HCT116 (cell line): ENCODE measurements at regions not wholly inside any gene's neighbourhood (a gene's known extent, or its start where the extent isn't known, plus 50 kb on each side); places are given as distances from the start of the nearest gene placed in this dataset.
"Not testable (repeated sequence)": the region's sequence is repeated elsewhere in the genome, so short reads cannot be mapped to it uniquely, and the experiment has no call there.

Experiments
- ATAC-seq: fragments of 200-7000 bp; cut with Tn5 transposase; 2 replicates; pipeline ENCODE4 v1.9.1; 2020; ENCODE audit warnings: mild to moderate bottlenecking, moderate library complexity
- BruUV-seq: library from RNA; stranded (reverse); fragments of 400-500 nt; replicated peaks from 2 replicates; lab custom pipeline; 2021; lab: Mats Ljungman, UMichigan
- CTCF ChIA-PET: fragments of 300-600 bp; sonication (Branson Sonifier 250); formaldehyde crosslinking; loops from one replicate; lab custom pipeline; 2021; ENCODE audit warnings: antibody characterized with exemption; lab: Charles Lee
- POLR2A ChIA-PET: fragments of 300-600, 350-600 bp; sonication (Branson Sonifier 250); formaldehyde crosslinking; loops from one replicate; lab custom pipeline; 2021; ENCODE audit warnings: antibody characterized with exemption; lab: Charles Lee
- RAD21 ChIA-PET, 2 experiments: fragments of 300-600 bp; sonication (Branson Sonifier 250); formaldehyde crosslinking; loops; one replicate each; lab custom pipeline; 2023; ENCODE audit warnings: low total read pairs in 2 of 2; ENCODE audit not compliant: uncharacterized antibody in 2 of 2, unreplicated experiment in 2 of 2, low non-redundant PET in 1 of 2; lab: Charles Lee
- DNase-seq: peaks from one replicate; pipeline ENCODE4 v3.0.0-alpha.2; 2010; ENCODE audit warnings: low read depth, low spot score
- H2AFZ ChIP-seq: fragments of 200-600 bp; shearing (Covaris generic), sonication (generic); 2 replicates; pipeline ENCODE4 v1.6.1; 2017; ENCODE audit warnings: low read depth, mixed run types, mixed read lengths, antibody characterized with exemption, low read length; ENCODE audit not compliant: poor library complexity, severe bottlenecking
- H3K27ac ChIP-seq: 2 replicates; pipeline ENCODE4 v1.5.1; 2012; ENCODE audit warnings: low read depth, low read length
- H3K27me3 ChIP-seq: fragments of 200-600 bp; sonication (generic); 2 replicates; pipeline ENCODE4 v1.6.1; 2016; ENCODE audit warnings: mixed run types, low read length, mixed read lengths; ENCODE audit not compliant: insufficient read depth
- H3K36me3 ChIP-seq, 2 experiments: fragments of 200-500 bp in 1 of 2; fragments of 200-600 bp in 1 of 2; sonication (Bioruptor generic) in 1 of 2; sonication (generic) in 1 of 2; 2 replicates each; pipeline versions ENCODE4 v1.5.1 to v1.6.1; 2014 to 2016; ENCODE audit warnings: low read length in 2 of 2, inconsistent platforms in 1 of 2, mixed read lengths in 1 of 2, mixed run types in 1 of 2; ENCODE audit not compliant: insufficient read depth in 2 of 2, control insufficient read depth in 1 of 2
- H3K4me1 ChIP-seq, 2 experiments: fragments of 200-600 bp in 1 of 2; sonication (generic) in 1 of 2; 2 replicates each; pipeline versions ENCODE4 v1.5.1 to v1.6.1; 2012 to 2017; ENCODE audit warnings: low read length in 2 of 2, inconsistent platforms in 1 of 2, mild to moderate bottlenecking in 1 of 2, mixed read lengths in 1 of 2, mixed run types in 1 of 2, moderate library complexity in 1 of 2; ENCODE audit not compliant: insufficient read depth in 2 of 2, control insufficient read depth in 1 of 2
- H3K4me2 ChIP-seq: fragments of 200-600 bp; sonication (generic); 2 replicates; pipeline ENCODE4 v1.6.1; 2017; ENCODE audit warnings: mixed run types, low read length, mixed read lengths
- H3K4me3 ChIP-seq, 2 experiments: fragments of 200-600 bp in 1 of 2; sonication (generic) in 1 of 2; replicated peaks in 1 of 2; 2 replicates each; pipeline ENCODE4 v1.5.1; 2011 to 2016; ENCODE audit warnings: low read length in 2 of 2, control low read depth in 1 of 2, low read depth in 1 of 2, mild to moderate bottlenecking in 1 of 2, mixed read lengths in 1 of 2, mixed run types in 1 of 2
- H3K79me2 ChIP-seq: fragments of 200-600 bp; sonication (generic); 2 replicates; pipeline ENCODE4 v1.6.1; 2017; ENCODE audit warnings: mild to moderate bottlenecking, mixed run types, low read length, moderate library complexity, mixed read lengths; ENCODE audit not compliant: insufficient read depth
- H3K9ac ChIP-seq: fragments of 200-600 bp; sonication (generic); 2 replicates; pipeline ENCODE4 v1.6.1; 2016; ENCODE audit warnings: low read length, mixed read lengths
- H3K9me2 ChIP-seq: fragments of 200-600 bp; sonication (generic), shearing (Covaris generic); 2 replicates; pipeline ENCODE4 v1.6.1; 2017; ENCODE audit warnings: mixed run types, mild to moderate bottlenecking, moderate library complexity; ENCODE audit not compliant: insufficient read depth
- H3K9me3 ChIP-seq, 2 experiments: fragments of 200-500 bp in 1 of 2; fragments of 200-600 bp in 1 of 2; sonication (Bioruptor generic) in 1 of 2; sonication (generic) in 1 of 2; 2 replicates each; pipeline ENCODE4 v1.6.1; 2014 to 2017; ENCODE audit warnings: low read length in 2 of 2, mixed read lengths in 2 of 2, inconsistent platforms in 1 of 2, low read depth in 1 of 2, mild to moderate bottlenecking in 1 of 2, mixed run types in 1 of 2, moderate library complexity in 1 of 2; ENCODE audit not compliant: control insufficient read depth in 1 of 2, insufficient read depth in 1 of 2
- H4K20me1 ChIP-seq: fragments of 200-600 bp; sonication (generic), shearing (Covaris generic); 2 replicates; pipeline ENCODE4 v1.6.1; 2017; ENCODE audit warnings: mixed run types, mild to moderate bottlenecking, moderate library complexity; ENCODE audit not compliant: insufficient read depth
- CBX3 ChIP-seq: IDR thresholded peaks from 2 replicates; pipeline ENCODE4 v1.6.1; 2012; ENCODE audit warnings: low read depth
- ELF1 ChIP-seq: IDR thresholded peaks from 2 replicates; pipeline ENCODE4 v1.6.1; 2012; ENCODE audit warnings: low read depth, borderline replicate concordance
- YY1 ChIP-seq: IDR thresholded peaks from 2 replicates; pipeline ENCODE4 v1.6.1; 2011; ENCODE audit warnings: low read length, low read depth, moderate library complexity, mild to moderate bottlenecking; ENCODE audit not compliant: insufficient replicate concordance; ENCODE audit errors: extremely low read depth
- ZFX ChIP-seq: fragments of 450-650 bp; IDR thresholded peaks from 2 replicates; pipeline ENCODE4 v1.6.1; 2017
- intact Hi-C: fragments of 100-400 bp; cut with micrococcal nuclease; formaldehyde crosslinking; loops from 2 replicates; pipeline ENCODE4 v1.10.0; 2022

- TF ChIP-seq ELF1 (no peak), CBX3 (no peak), YY1 (no peak), ZFX (no peak)
These were observed 78.3 kb downstream of the BTBD3 start (continued) for GRCh38 chr20:11995805-11996567.

GRCh38 chr20:12004776-12005175, 87.1 kb downstream of the BTBD3 start:
- POLR2A ChIA-PET, H3K27me3 ChIP-seq, DNase-seq, intact Hi-C loops, H2AFZ ChIP-seq, RAD21 ChIA-PET, H3K9me2 ChIP-seq, H3K4me1 ChIP-seq, H3K9me3 ChIP-seq, H4K20me1 ChIP-seq, ATAC-seq, H3K36me3 ChIP-seq, H3K27ac ChIP-seq, H3K9ac ChIP-seq, H3K79me2 ChIP-seq, H3K4me3 ChIP-seq, H3K4me2 ChIP-seq, CTCF ChIA-PET, BruUV-seq: not testable (repeated sequence)
